Stimulated activated CD4-positive, alpha-beta T cell treated with anti-CD3 and anti-CD28 coated beads, Interleukin-1b, Interleukin-23, amount 100 ng/mL, for 1 hour (primary cell): ENCODE measurements at regions not wholly inside any gene's neighbourhood (a gene's known extent, or its start where the extent isn't known, plus 50 kb on each side); places are given as distances from the start of the nearest gene placed in this dataset.

Experiments used
- DNase-seq, 2 donors: peaks; one replicate each; pipeline ENCODE4 v3.0.0-alpha.2; 2020; ENCODE audit warnings: low read depth in 2 of 2

GRCh38 chr16:9570521-9570920, 479.1 kb downstream of the HAPSTR1 start:
- no peak for DNase-seq

GRCh38 chr16:9578459-9578858, 487.0 kb downstream of the HAPSTR1 start:
- no peak for DNase-seq

DNA sequence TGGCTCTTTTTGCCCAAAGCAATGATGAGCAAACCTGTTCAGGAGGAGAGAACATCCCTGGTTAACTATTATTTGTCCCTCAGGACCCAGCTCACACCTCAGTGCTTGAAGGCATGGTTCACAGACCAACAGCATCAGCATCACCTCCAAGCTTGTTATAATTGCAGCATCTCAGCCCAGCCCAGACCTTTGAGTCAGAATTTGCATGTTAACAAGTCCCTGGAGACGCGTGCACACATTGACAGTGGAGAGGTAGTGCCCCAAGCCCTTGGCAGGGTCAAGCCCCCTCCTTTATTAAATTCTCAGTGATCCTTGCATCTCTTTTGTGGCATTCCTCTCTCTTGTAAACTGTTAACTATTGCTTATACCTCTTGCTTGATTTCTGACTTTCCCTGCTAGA, 488.6 kb downstream of the HAPSTR1 start:
- DNase-seq: no peak

DNA sequence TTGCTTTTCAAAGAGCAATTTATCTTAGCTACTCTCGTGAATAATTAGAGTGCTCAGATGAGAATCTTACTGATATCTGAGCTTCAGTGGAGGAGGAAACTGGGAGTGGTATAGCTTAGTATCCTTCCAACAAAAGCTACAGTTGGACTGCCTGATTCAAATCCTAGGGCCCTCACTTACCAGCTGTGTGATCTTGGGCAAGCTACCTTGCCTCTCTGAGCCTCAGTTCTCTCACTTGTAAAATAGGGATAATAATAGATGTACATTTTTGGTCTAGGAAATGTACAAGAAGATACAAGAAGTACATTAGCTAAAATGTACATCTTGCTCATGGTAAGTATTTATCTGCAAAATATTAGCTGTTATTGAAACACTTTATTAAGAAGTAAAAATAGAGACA, 502.0 kb downstream of the HAPSTR1 start:
- DNase-seq: no peak

DNA sequence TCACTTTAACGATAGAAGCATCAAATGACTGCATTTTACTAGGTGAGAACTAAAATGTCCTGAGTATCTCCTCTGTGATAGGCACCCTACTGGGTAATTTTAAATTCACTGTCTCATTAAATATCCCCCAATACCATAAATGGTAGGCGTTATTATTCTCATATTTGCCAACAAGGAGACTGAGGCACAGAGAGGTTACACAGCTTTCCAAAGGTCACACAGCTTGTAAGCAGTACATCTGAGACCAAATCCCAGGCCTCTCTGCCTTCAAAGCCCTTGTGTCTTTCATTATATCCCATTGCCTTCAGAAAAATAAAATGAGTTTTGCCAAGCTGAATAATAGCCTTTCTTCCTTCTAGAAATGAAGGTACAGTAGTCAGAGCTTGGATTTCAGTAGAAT, 502.6 kb downstream of the HAPSTR1 start:
- no peak for DNase-seq

DNA sequence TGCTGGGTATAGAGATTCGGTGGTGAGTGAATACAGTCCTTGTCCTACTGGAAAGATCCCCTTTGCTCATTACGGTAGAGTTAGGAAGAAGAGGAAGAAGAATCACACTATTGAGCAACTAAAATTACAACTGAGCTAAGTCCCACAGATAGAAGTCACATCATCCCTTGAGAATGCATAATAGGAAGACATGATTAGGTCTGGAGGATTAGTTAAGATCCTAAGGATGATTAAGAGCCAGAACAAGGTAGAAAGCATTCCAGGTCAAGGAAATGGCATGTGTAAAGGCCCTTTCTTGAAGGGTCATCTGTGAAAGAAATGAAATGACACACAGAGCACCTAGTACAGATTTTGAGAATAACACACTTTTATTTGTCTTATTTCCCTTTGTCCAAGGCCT, 503.5 kb downstream of the HAPSTR1 start:
- no peak for DNase-seq

GRCh38 chr16:9595393-9595792, 503.9 kb downstream of the HAPSTR1 start:
- DNase-seq: no peak

DNA sequence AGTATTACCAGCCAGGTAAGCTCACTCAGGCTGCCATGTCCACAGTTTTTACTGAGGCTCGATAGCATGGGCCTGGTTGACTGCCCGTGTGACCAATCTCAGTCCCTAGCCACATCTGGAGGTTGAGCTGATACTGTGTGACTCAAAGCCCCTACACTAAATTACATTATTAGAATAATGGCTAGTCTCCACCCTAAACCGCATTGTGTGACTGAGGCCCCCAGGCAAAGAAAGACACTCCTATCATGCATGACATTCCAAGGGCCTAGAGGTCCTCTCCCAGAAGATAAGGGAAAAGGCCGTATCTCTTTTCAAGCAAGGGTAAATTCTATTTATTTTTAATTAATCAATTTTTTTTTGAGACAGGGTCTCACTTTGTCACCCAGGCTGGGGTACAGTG, 505.3 kb downstream of the HAPSTR1 start:
- no peak for DNase-seq

GRCh38 chr16:9597967-9598730, 506.7 kb downstream of the HAPSTR1 start:
- DNase-seq: no peak

DNA sequence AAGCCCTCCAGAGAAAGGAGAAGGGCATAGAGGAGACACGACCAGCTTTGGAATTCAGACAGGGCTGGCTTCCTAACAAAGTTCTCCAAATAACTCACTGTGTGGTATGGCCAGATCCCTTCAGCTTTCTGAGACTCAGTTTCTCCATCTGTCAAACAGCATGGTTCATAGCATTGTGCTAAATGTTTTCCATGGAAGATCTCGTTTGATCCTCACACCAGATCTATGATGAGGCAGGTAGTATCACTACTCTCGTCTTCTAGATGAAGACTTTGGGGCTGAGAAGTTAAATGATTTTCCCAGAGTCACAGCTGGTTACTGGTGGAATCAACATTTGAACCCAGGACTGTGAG, 507.3 kb downstream of the HAPSTR1 start:
- DNase-seq: no peak

- DNase-seq: no peak
Measured at GRCh38 chr16:9599415-9600120, 508.1 kb downstream of the HAPSTR1 start.

GRCh38 chr16:9602189-9602588, 510.7 kb downstream of the HAPSTR1 start:
- no peak for DNase-seq

DNA sequence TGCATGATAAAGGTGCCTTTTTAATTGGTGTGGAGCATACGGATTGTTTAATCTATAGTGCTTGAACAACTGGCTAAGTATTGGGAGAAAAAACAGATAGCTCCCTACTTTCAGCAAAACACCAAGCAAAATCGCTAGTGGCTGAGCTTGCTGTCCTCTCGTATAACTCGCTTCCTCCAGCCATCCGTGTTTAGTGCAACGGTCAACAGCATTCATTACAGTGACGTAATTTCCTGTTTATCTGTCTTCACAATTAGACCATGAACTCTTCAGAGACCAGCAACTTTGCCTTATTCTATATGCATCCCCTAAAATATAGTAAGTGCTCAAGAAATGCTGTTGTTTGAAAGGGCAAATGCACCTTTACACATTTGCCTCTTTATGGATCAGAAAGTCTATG, 511.9 kb downstream of the HAPSTR1 start:
- no peak for DNase-seq

GRCh38 chr16:9607515-9608230, 516.2 kb downstream of the HAPSTR1 start:
- no peak for DNase-seq

GRCh38 chr16:9610727-9611126, 519.3 kb downstream of the HAPSTR1 start:
- no peak for DNase-seq

GRCh38 chr16:9612267-9612666, 520.8 kb downstream of the HAPSTR1 start:
- DNase-seq: no peak

DNA sequence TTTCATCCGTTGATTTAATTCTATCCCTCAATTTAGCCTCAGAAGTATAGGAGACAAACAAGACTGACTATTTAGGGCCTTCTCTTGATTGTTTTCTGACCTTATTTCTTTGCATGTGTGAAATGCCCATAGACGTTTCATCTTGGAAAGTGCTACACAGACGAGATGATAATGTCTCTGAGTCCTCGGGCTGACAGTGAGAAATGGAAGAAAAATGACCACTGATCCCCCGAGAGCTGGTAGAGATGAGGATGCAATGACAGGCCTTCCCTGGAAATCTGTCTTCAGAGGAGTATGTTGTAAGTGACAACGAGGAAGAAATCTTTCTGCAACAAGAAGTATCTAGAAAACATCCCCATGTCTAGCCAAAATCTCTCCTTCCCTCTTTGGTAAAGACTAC, 522.9 kb downstream of the HAPSTR1 start:
- DNase-seq: no peak

DNA sequence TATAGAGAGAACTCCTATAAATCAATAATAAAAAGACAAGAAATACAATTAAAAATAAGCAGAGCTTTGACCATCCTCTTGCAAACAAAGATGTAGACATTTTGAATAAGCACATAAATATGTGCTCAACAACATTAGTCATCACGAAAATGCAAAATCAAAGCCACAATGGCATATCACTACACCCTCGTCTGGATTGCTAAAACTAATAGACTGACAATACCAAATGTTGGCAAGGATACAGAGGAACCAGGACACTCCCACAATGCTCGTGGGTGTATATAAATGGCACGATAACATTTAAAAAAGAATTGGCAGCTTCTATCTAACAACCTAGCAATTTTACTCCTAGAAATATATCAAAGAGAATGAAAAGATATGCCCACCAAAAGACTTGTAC, 530.8 kb downstream of the HAPSTR1 start:
- DNase-seq: no peak

DNA sequence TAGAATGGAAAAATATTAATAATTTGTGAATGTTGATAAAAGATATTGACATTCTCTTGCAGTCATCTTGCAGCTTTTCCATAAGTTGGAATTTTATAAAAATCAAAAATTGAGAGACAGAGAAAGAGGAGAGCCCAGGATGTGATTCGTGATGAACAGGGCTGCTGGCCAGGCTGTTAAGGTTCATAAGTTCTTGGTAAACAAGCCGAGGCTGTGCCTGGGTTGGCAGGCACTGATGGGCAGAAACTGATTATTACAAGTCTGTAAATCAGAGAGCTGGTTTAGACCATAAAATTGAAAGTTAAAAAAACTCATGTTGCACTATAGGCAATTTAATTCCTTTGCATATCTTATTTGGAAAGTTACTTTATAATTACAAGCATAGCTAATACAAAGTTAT, 533.7 kb downstream of the HAPSTR1 start:
- no peak for DNase-seq

GRCh38 chr16:9627427-9627826, 536.0 kb downstream of the HAPSTR1 start:
- no peak for DNase-seq

GRCh38 chr16:9630119-9630518, 538.7 kb downstream of the HAPSTR1 start:
- no peak for DNase-seq

GRCh38 chr16:9630985-9631384, 539.5 kb downstream of the HAPSTR1 start:
- DNase-seq: no peak

DNA sequence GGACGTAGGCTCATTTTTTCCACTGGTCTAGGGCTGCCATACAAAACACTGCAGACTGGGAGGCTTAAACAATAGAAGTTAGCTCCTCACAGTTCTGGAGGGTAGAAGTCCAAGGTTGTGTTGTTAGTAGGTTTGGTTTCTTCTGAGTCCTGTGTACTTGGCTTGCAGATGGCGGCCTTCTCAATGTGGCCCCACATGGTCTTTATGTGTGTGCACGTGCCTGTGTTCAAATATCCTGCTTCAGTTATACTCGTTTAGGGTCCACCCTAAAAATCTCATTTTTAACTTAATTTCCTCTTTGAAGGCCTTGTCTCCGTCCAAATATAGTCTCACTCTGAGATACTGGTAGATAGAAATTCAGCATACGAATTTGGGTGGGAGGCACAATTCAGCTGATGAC, 542.4 kb downstream of the HAPSTR1 start:
- DNase-seq: no peak
